ENCODE measurements at regions not wholly inside any gene's neighbourhood (a gene's known extent, or its start where the extent isn't known, plus 50 kb on each side); places are given as distances from the start of the nearest gene placed in this dataset.

DNA sequence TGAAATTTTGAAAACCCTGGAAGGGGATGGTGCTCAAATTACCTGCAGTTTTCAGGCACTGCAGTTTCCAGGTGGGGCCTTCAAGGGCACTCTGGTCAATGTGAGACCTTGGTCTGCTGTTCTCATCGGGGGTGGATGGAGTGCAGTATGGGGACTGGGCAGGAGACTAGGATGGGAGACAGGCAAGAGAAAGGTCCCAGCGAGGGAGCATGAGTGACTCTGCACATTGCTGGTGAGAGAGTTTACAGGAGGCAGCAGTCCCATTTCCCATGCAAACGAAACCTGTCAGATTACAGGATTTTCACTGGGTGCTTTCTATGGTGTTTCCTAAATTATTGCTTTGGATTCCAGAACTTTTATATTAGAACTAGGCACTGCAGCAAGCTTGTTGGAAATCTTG is 73.5 kb upstream of the DTNBP1 start:
- H3K4ac ChIP-seq (ENCODE audit: low read depth, low read length): no peak overlapping the region
- no peaks in the 10 kb centered on the region for H3K36me3 ChIP-seq (ENCODE audit: control insufficient read depth in 1 of 2, insufficient read depth in 2 of 2, low read length in 2 of 2)
- DNase-seq: no peak
- H3K23ac ChIP-seq (ENCODE audit: low read length): no peak overlapping the region
- H3K79me2 ChIP-seq (ENCODE audit: control insufficient read depth, insufficient read depth, low read length, poor library complexity): no peaks in the 10 kb centered on the region
- no peak overlapping the region for H2BK120ac ChIP-seq (ENCODE audit: insufficient read depth, low read length, poor library complexity)
- no peaks in the 10 kb centered on the region for H3K79me1 ChIP-seq (ENCODE audit: low read length)
- peaks cover 0 to 5% of the 10 kb centered on the region in 2 experiments for H3K4me1 ChIP-seq (ENCODE audit: control insufficient read depth in 1 of 2, insufficient read depth in 2 of 2, low read length in 2 of 2)
- no peak overlapping the region for H3K14ac ChIP-seq (ENCODE audit: low read length)
- H3K18ac ChIP-seq (ENCODE audit: low read length): no peak overlapping the region
- no peaks in the 10 kb centered on the region for H3K27me3 ChIP-seq (ENCODE audit: insufficient read depth, low read length)
- H2AFZ ChIP-seq (ENCODE audit: insufficient read depth, low read length, poor library complexity): no peak overlapping the region
- H2BK12ac ChIP-seq (ENCODE audit: low read length): no peak overlapping the region
- H3K4me2 ChIP-seq (ENCODE audit: low read length): no peak overlapping the region
- H2BK5ac ChIP-seq (ENCODE audit: low read depth, low read length, poor library complexity): no peak overlapping the region
- no peak overlapping the region for H4K91ac ChIP-seq (ENCODE audit: low read depth, low read length)
- H3K9me3 ChIP-seq (ENCODE audit: insufficient read depth, low read depth, low read length): no peaks in the 10 kb centered on the region
- no peak overlapping the region for H3K4me3 ChIP-seq (ENCODE audit: low read depth, low read length)
- no peak overlapping the region for H4K8ac ChIP-seq (ENCODE audit: low read depth, low read length)
- no CpG with 5 or more reads among the region's 3 CpGs for WGBS (ENCODE audit: extremely low coverage, insufficient coverage, insufficient read length)
- no peak overlapping the region for H3K27ac ChIP-seq (ENCODE audit: low read depth, low read length)
- H2AK5ac ChIP-seq (ENCODE audit: low read length): no peak overlapping the region
- H4K12ac ChIP-seq (ENCODE audit: low read depth, low read length): no peak overlapping the region
- H3K9ac ChIP-seq (ENCODE audit: low read length): no peak overlapping the region

DNA sequence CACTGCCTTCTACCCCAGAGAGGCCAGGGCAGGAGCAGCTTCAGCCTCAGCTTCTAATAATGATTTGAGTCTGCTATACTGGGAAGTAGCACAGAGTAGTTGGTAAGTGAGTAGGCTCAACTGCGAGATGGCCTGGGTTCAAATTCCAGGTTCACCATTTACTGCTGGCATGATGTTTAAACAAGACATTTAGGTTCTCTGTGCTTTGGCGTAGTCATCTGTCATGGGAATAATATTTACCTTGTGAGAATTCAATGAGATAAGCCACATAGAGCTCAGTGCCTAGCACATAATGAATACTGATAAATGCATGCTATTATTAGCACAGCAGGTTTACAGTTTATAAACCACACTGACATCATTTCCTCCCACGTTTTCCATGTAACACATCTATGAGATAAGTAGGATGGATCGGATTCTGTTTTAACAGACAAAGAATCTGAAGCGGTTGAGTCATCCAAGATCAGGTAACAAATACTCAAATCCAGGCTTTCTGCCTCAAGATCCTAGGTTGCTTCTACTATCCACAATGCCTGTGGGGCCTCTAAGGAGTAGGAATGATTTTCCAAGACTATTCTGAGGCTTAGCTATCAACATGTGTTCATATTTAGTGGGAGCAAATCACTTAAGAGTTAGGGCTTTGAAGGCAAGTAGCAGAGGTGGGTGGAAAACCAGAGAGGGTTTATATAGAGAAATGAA is 72.9 kb upstream of the DTNBP1 start:
- peak in 1 of 2 donors; percentile 4 for DNase-seq
- Histone ChIP-seq H2BK5ac (ENCODE audit: low read depth, low read length, poor library complexity) (no peak overlapping the region), H3K9ac (ENCODE audit: low read length) (no peak overlapping the region), H3K4ac (ENCODE audit: low read depth, low read length) (no peak overlapping the region), H3K4me1 (ENCODE audit: control insufficient read depth in 1 of 2, insufficient read depth in 2 of 2, low read length in 2 of 2) (peaks cover 0 to 5% of the 10 kb centered on the region in 2 experiments), H3K27ac (ENCODE audit: low read depth, low read length) (no peak overlapping the region), H4K8ac (ENCODE audit: low read depth, low read length) (no peak overlapping the region), H3K4me3 (ENCODE audit: low read depth, low read length) (no peak overlapping the region), H2AFZ (ENCODE audit: insufficient read depth, low read length, poor library complexity) (no peak overlapping the region), H3K27me3 (ENCODE audit: insufficient read depth, low read length) (no peaks in the 10 kb centered on the region), H3K14ac (ENCODE audit: low read length) (no peak overlapping the region), H2BK12ac (ENCODE audit: low read length) (no peak overlapping the region), H4K91ac (ENCODE audit: low read depth, low read length) (no peak overlapping the region), H3K36me3 (ENCODE audit: control insufficient read depth in 1 of 2, insufficient read depth in 2 of 2, low read length in 2 of 2) (no peaks in the 10 kb centered on the region), H3K23ac (ENCODE audit: low read length) (no peak overlapping the region), H3K4me2 (ENCODE audit: low read length) (no peak overlapping the region), H4K12ac (ENCODE audit: low read depth, low read length) (no peak overlapping the region), H3K79me1 (ENCODE audit: low read length) (no peaks in the 10 kb centered on the region), H2BK120ac (ENCODE audit: insufficient read depth, low read length, poor library complexity) (no peak overlapping the region), H3K79me2 (ENCODE audit: control insufficient read depth, insufficient read depth, low read length, poor library complexity) (no peaks in the 10 kb centered on the region), H3K9me3 (ENCODE audit: insufficient read depth, low read depth, low read length) (no peaks in the 10 kb centered on the region), H3K18ac (ENCODE audit: low read length) (no peak overlapping the region), H2AK5ac (ENCODE audit: low read length) (no peak overlapping the region)
- no CpG with 5 or more reads among the region's 5 CpGs for WGBS (ENCODE audit: extremely low coverage, insufficient coverage, insufficient read length)

DNA sequence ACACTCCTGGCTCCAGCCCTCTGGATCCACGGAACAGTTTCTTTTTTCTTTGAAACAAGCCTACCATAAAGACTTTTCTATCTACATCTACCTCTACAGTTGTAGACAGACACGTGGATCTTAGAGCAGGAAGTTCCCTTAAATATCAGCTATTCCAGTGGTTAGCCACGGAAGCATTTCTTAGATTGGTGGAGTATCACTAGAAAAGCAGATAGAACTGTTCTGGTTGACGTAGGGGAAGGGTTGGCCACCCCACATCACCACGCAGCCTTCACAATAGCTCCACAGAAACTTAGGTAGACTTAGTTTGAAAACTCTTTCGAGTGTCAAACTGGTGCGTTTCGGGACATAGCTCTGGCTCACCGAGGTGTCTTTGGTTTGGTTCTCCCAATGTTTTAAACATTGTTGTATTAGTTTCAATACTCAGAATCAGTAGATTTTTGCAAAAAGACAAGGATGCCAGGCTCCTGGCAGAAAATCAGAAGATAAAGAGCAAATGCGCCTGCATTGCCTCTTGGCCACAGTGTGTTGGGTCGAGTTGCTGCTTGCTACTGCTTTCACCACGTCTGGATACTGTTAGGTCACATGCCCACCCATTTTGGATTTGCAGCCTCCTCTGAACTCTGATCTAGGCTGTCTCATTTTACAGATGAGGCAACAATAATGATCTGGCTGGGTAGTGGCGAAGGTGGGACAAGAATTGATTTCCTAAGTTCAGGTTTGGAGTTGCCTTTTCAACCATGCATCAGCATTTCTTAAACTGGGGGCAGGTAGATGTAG is 71.5 kb upstream of the DTNBP1 start:
- DNase-seq: no peak
- no peak overlapping the region for H2BK5ac ChIP-seq (ENCODE audit: low read depth, low read length, poor library complexity)
- no peak overlapping the region for H2AK5ac ChIP-seq (ENCODE audit: low read length)
- no peak overlapping the region for H2AFZ ChIP-seq (ENCODE audit: insufficient read depth, low read length, poor library complexity)
- no peak overlapping the region for H2BK120ac ChIP-seq (ENCODE audit: insufficient read depth, low read length, poor library complexity)
- H4K91ac ChIP-seq (ENCODE audit: low read depth, low read length): no peak overlapping the region
- H3K4me2 ChIP-seq (ENCODE audit: low read length): no peak overlapping the region
- no peak overlapping the region for H3K9ac ChIP-seq (ENCODE audit: low read length)
- H3K79me1 ChIP-seq (ENCODE audit: low read length): no peaks in the 10 kb centered on the region
- H3K4ac ChIP-seq (ENCODE audit: low read depth, low read length): no peak overlapping the region
- H3K23ac ChIP-seq (ENCODE audit: low read length): no peak overlapping the region
- no peak overlapping the region for H4K8ac ChIP-seq (ENCODE audit: low read depth, low read length)
- H4K12ac ChIP-seq (ENCODE audit: low read depth, low read length): no peak overlapping the region
- no peaks in the 10 kb centered on the region for H3K27me3 ChIP-seq (ENCODE audit: insufficient read depth, low read length)
- H3K36me3 ChIP-seq (ENCODE audit: control insufficient read depth in 1 of 2, insufficient read depth in 2 of 2, low read length in 2 of 2): no peaks in the 10 kb centered on the region
- peaks cover 0 to 5% of the 10 kb centered on the region in 2 experiments for H3K4me1 ChIP-seq (ENCODE audit: control insufficient read depth in 1 of 2, insufficient read depth in 2 of 2, low read length in 2 of 2)
- no peak overlapping the region for H3K18ac ChIP-seq (ENCODE audit: low read length)
- no peak overlapping the region for H3K4me3 ChIP-seq (ENCODE audit: low read depth, low read length)
- H3K27ac ChIP-seq (ENCODE audit: low read depth, low read length): no peak overlapping the region
- no CpG with 5 or more reads among the region's 13 CpGs for WGBS (ENCODE audit: extremely low coverage, insufficient coverage, insufficient read length)
- H2BK12ac ChIP-seq (ENCODE audit: low read length): no peak overlapping the region
- H3K14ac ChIP-seq (ENCODE audit: low read length): no peak overlapping the region
- H3K9me3 ChIP-seq (ENCODE audit: insufficient read depth, low read depth, low read length): no peaks in the 10 kb centered on the region
- H3K79me2 ChIP-seq (ENCODE audit: control insufficient read depth, insufficient read depth, low read length, poor library complexity): no peaks in the 10 kb centered on the region

DNA sequence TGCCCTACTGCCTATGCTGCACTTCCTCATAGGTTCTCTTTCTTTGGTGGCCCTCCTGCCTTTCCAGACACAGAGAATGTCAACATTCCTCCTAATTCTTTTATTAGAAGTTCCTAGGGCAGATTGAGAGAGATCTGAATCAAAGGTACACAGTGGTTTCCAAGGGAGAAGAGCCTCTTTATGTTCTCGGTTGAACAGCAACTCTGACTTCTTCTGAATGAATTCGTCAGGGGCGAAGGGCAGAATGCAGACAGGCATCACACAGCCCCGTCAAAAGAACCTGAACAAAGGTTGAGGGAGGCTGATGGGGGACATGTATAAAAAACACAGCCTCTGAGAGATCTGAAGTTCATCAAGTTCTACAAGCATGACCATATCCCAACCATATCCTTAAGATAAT is 68.1 kb upstream of the DTNBP1 start:
- no peaks in the 10 kb centered on the region for H3K36me3 ChIP-seq (ENCODE audit: control insufficient read depth in 1 of 2, insufficient read depth in 2 of 2, low read length in 2 of 2)
- no peak overlapping the region for H2BK5ac ChIP-seq (ENCODE audit: low read depth, low read length, poor library complexity)
- no peaks in the 10 kb centered on the region for H3K9me3 ChIP-seq (ENCODE audit: insufficient read depth, low read depth, low read length)
- no peak overlapping the region for H3K9ac ChIP-seq (ENCODE audit: low read length)
- peaks cover 0 to 2% of the 10 kb centered on the region in 2 experiments for H3K4me1 ChIP-seq (ENCODE audit: control insufficient read depth in 1 of 2, insufficient read depth in 2 of 2, low read length in 2 of 2)
- H4K8ac ChIP-seq (ENCODE audit: low read depth, low read length): no peak overlapping the region
- H3K27me3 ChIP-seq (ENCODE audit: insufficient read depth, low read length): no peaks in the 10 kb centered on the region
- H3K27ac ChIP-seq (ENCODE audit: low read depth, low read length): no peak overlapping the region
- no peak overlapping the region for H2AK5ac ChIP-seq (ENCODE audit: low read length)
- no peaks in the 10 kb centered on the region for H3K79me1 ChIP-seq (ENCODE audit: low read length)
- H3K23ac ChIP-seq (ENCODE audit: low read length): no peak overlapping the region
- no peak overlapping the region for H3K4me3 ChIP-seq (ENCODE audit: low read depth, low read length)
- H4K91ac ChIP-seq (ENCODE audit: low read depth, low read length): no peak overlapping the region
- DNase-seq: no peak
- H3K4ac ChIP-seq (ENCODE audit: low read depth, low read length): no peak overlapping the region
- H3K14ac ChIP-seq (ENCODE audit: low read length): no peak overlapping the region
- WGBS (ENCODE audit: extremely low coverage, insufficient coverage, insufficient read length): no CpG with 5 or more reads among the region's 4 CpGs
- H3K18ac ChIP-seq (ENCODE audit: low read length): no peak overlapping the region
- H4K12ac ChIP-seq (ENCODE audit: low read depth, low read length): no peak overlapping the region
- no peak overlapping the region for H3K4me2 ChIP-seq (ENCODE audit: low read length)
- H2AFZ ChIP-seq (ENCODE audit: insufficient read depth, low read length, poor library complexity): no peak overlapping the region
- no peak overlapping the region for H2BK120ac ChIP-seq (ENCODE audit: insufficient read depth, low read length, poor library complexity)
- H3K79me2 ChIP-seq (ENCODE audit: control insufficient read depth, insufficient read depth, low read length, poor library complexity): no peaks in the 10 kb centered on the region
- H2BK12ac ChIP-seq (ENCODE audit: low read length): no peak overlapping the region
